Amniotic stem cell (primary cell): ENCODE measurements at regions not wholly inside any gene's neighbourhood (a gene's known extent, or its start where the extent isn't known, plus 50 kb on each side); places are given as distances from the start of the nearest gene placed in this dataset.

Experiments used
- DNase-seq: peaks from one replicate; lab custom pipeline; 2025; lab: John Stamatoyannopoulos, UW

- no peak for DNase-seq
These were observed 1276.4 kb downstream of the SLC16A7 start for GRCh38 chr12:60872219-60872618.

- no peak for DNase-seq
These were observed 1277.3 kb downstream of the SLC16A7 start for GRCh38 chr12:60872850-60873713.

GRCh38 chr12:60874091-60874490, 1278.3 kb downstream of the SLC16A7 start:
- no peak for DNase-seq

- no peak for DNase-seq
These were observed 1325.1 kb downstream of the SLC16A7 start for GRCh38 chr12:60920841-60921495.

- no peak for DNase-seq
These were observed 1325.7 kb downstream of the SLC16A7 start for GRCh38 chr12:60921541-60921940.

- DNase-seq: no peak
These were observed 1330.4 kb downstream of the SLC16A7 start for GRCh38 chr12:60926256-60926655.

GRCh38 chr12:60930151-60930550, 1330.1 kb upstream of the USP15 start:
- DNase-seq: no peak

GRCh38 chr12:60935981-60936761, 1324.0 kb upstream of the USP15 start:
- no peak for DNase-seq

- no peak for DNase-seq
These were observed 1312.7 kb upstream of the USP15 start for GRCh38 chr12:60947533-60947932.

- no peak for DNase-seq
These were observed 1293.1 kb upstream of the USP15 start for GRCh38 chr12:60967128-60967527.

GRCh38 chr12:60977966-60978365, 1282.2 kb upstream of the USP15 start:
- no peak for DNase-seq

GRCh38 chr12:60980558-60980957, 1279.6 kb upstream of the USP15 start:
- no peak for DNase-seq

GRCh38 chr12:60981473-60981872, 1278.7 kb upstream of the USP15 start:
- DNase-seq: no peak

- DNase-seq: no peak
These were observed 1268.1 kb upstream of the USP15 start for GRCh38 chr12:60992087-60992486.

GRCh38 chr12:60995256-60995825, 1264.9 kb upstream of the USP15 start:
- DNase-seq: no peak

GRCh38 chr12:60997869-60998378, 1262.3 kb upstream of the USP15 start:
- DNase-seq: no peak

- no peak for DNase-seq
These were observed 1251.0 kb upstream of the USP15 start for GRCh38 chr12:61009192-61009591.

- DNase-seq: no peak
These were observed 1248.3 kb upstream of the USP15 start for GRCh38 chr12:61011767-61012423.

- no peak for DNase-seq
These were observed 1241.6 kb upstream of the USP15 start for GRCh38 chr12:61018571-61018970.

GRCh38 chr12:61023231-61023630, 1237.0 kb upstream of the USP15 start:
- no peak for DNase-seq

GRCh38 chr12:61029516-61029915, 1230.7 kb upstream of the USP15 start:
- DNase-seq: no peak

- no peak for DNase-seq
These were observed 1222.4 kb upstream of the USP15 start for GRCh38 chr12:61037792-61038191.
